GM19043 (cell line): ENCODE measurements at regions not wholly inside any gene's neighbourhood (a gene's known extent, or its start where the extent isn't known, plus 50 kb on each side); places are given as distances from the start of the nearest gene placed in this dataset.

Experiments
- ATAC-seq: cut with Tn5 transposase; IDR thresholded peaks from one replicate; pipeline ENCODE4 v1.9.1; 2021; ENCODE audit warnings: low read depth; ENCODE audit not compliant: unreplicated experiment

GRCh38 chr3:10583798-10584708 is 78.7 kb upstream of the ATP2B2 start:
- ATAC-seq, result no peak

- no peak for ATAC-seq
Measured at GRCh38 chr3:10585945-10586344, 80.6 kb upstream of the ATP2B2 start.

GRCh38 chr3:10594915-10595314 is 89.5 kb upstream of the ATP2B2 start:
- no peak for ATAC-seq

GRCh38 chr3:10596746-10597448 is 91.5 kb upstream of the ATP2B2 start:
- ATAC-seq, result no peak

GRCh38 chr3:10597733-10598132 is 92.3 kb upstream of the ATP2B2 start:
- ATAC-seq, result no peak

GRCh38 chr3:10599017-10599416 is 93.6 kb upstream of the ATP2B2 start:
- ATAC-seq, result no peak

- ATAC-seq, result no peak
Measured at GRCh38 chr3:10599444-10599843, 94.1 kb upstream of the ATP2B2 start.

- no peak for ATAC-seq
Measured at GRCh38 chr3:10600296-10600714, 94.9 kb upstream of the ATP2B2 start.

- no peak for ATAC-seq
Measured at GRCh38 chr3:10600726-10601125, 95.3 kb upstream of the ATP2B2 start.

GRCh38 chr3:10601151-10601856 is 95.9 kb upstream of the ATP2B2 start:
- ATAC-seq, result no peak

- ATAC-seq, result no peak
Measured at GRCh38 chr3:10601857-10602230, 96.5 kb upstream of the ATP2B2 start.

GRCh38 chr3:10602271-10602670 is 96.9 kb upstream of the ATP2B2 start:
- no peak for ATAC-seq

- no peak for ATAC-seq
Measured at GRCh38 chr3:10602769-10603768, 97.7 kb upstream of the ATP2B2 start.

GRCh38 chr3:10609134-10609533 is 103.7 kb upstream of the ATP2B2 start:
- no peak for ATAC-seq

GRCh38 chr3:10614168-10614567 is 108.8 kb upstream of the ATP2B2 start:
- no peak for ATAC-seq

GRCh38 chr3:10615715-10616114 is 110.3 kb upstream of the ATP2B2 start:
- no peak for ATAC-seq

- no peak for ATAC-seq
Measured at GRCh38 chr3:10616321-10616720, 110.9 kb upstream of the ATP2B2 start.

GRCh38 chr3:10619989-10620832 is 114.8 kb upstream of the ATP2B2 start:
- no peak for ATAC-seq

- ATAC-seq, result no peak
Measured at GRCh38 chr3:10620833-10621082, 115.4 kb upstream of the ATP2B2 start.
